ENCODE measurements at regions not wholly inside any gene's neighbourhood (a gene's known extent, or its start where the extent isn't known, plus 50 kb on each side); places are given as distances from the start of the nearest gene placed in this dataset.
A peak's percentile ranks its signal among the peaks of the same experiment; 100 is the strongest.

DNA sequence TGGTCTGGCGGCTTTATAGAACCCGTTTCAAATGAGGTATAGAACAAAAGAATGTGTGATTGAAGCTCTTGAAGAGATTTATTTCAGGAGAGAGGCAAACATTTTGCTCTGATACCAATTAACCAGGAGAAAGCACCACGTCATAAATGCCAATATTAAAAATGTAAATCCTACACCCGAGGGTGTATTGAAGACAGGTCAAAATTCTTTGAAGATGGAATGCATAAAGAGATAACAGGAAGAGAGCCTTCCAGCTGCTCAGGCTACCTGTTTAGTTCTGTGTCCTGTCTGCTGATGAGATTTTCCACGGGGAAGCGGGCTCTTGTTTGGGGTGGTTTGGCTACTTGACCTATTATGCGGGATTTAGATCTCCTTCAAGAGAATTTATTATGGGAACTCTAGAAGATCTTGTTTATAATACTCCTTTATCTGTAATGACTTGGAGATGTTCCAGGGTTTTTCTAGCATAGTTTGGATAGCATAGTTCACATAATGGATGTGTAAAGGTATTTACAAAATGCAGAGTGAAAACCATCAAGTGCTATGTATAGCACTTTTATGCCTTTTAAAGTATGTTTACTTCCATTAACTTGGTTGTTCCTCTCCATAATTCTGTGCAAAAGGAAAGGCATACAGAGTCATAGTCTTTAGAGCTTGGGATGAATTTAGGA, 204.5 kb upstream of the SPRED2 start:
- DNase-seq (ENCODE audit: low read depth in 4 of 4, low spot score in 3 of 4), result no peak

DNA sequence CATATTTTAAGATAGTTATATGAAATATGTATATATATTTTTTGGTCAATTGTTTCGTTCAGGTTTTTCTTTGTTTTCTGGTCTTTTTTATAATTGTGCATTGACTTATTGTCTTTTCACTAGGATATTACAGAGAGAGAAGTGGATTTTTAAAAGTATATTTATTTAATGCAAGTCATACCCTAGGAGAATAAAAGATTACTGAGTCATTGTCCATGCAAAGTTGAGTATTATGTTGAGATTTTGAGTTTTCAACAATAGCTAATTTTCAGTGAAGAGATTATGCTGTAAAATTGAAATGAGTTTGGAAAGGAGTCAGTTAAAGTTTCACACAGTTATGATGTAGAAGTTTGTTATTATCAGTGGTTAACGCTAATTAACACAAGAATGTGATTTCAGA, 203.6 kb upstream of the SPRED2 start:
- DNase-seq (ENCODE audit: low read depth in 4 of 4, low spot score in 3 of 4), result no peak

DNA sequence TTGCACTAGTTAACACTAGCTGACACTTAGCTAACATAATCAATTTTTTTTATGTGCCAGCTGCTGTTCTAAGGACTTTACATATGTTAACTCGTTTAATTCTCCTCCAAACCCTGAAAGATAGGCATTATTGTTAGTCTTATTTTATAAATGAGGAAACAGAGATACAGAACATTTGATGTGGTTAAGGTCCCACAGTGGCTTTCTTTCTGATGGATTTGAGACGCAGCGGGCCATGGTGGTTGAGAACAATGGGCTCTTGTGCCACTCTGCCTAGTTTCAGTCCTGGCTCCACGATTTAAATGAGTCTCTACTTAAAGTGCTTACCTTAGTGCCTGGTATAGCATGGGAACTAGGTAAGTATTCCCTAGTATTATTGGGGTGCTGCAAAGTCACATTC, 201.9 kb upstream of the SPRED2 start:
- no peak for DNase-seq (ENCODE audit: low read depth in 4 of 4, low spot score in 3 of 4)

DNA sequence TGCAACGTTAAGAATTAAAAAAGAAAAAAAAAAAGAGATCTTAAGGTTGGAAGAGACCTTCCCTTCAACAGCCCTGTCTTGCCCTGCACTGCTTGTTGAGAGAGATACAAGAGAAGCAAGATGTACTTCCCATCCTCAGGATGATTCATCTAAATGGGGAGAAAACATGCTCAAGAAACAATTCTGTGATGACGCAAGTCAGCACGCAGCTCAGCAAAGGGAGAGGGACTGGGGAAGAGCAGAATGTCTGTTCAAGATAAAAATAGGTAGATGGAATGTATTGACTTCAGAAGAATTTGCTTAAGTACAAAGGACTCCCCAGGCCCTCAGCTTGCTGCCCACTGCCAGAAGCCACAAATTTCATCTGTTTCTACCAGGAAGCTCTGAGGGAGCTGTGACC, 198.2 kb upstream of the SPRED2 start:
- DNase-seq (ENCODE audit: low read depth in 4 of 4, low spot score in 3 of 4), result no peak

DNA sequence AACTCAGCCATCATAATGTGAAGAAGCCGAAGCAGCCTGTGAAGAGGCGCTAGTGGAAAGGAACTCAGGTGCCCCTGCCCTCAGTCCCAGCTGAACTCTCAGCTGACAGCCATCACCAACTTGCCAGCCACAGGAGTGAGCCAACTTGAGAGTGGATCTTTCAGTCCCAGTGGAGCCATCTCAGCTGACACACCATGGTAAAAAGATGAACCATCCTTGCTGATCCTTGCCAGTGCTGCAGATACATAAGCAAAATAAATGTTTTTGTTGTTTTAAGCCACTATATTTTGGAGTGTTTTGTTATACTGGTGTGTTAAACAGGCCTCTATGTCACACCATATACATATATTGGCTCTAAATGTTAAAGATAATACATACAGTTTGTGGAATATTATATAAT, 195.8 kb upstream of the SPRED2 start:
- DNase-seq (ENCODE audit: low read depth in 4 of 4, low spot score in 3 of 4), result no peak

DNA sequence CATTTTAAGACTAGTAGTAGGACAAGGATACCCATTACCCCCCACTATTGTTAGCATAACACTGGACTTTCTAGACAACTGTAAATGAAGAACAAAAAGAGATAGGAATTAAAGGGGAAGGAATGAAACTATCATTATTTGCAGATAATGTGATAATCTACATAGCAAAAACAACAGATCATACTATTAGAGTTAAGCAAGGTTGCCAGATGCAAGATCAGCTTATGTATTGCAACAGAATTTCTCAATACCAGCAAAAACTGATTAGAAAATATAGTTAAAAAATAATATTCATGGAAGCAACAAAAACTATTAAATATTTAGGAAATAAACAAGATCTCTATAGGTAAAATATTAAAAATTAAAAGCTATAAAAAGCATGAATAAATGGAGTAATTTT, 194.4 kb upstream of the SPRED2 start:
- DNase-seq (ENCODE audit: low read depth in 4 of 4, low spot score in 3 of 4), result no peak

DNA sequence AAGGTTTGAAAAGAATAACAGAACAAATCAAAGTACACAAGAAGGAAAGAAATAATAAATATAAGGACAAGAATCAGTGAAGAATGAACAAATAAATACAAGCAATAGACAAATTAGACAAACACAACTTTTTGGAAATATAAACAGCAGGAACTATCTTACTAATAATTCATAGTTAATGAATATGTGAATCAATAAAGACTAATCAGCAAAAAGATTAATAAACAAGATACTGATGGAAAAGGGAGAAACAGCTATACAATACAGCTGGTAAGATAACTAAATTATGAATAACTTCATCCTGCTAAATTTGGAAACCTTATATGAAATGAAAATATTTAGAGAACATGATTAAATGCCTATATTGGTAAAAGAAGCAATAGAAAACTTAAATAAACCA, 193.6 kb upstream of the SPRED2 start:
- no peak for DNase-seq (ENCODE audit: low read depth in 4 of 4, low spot score in 3 of 4)

DNA sequence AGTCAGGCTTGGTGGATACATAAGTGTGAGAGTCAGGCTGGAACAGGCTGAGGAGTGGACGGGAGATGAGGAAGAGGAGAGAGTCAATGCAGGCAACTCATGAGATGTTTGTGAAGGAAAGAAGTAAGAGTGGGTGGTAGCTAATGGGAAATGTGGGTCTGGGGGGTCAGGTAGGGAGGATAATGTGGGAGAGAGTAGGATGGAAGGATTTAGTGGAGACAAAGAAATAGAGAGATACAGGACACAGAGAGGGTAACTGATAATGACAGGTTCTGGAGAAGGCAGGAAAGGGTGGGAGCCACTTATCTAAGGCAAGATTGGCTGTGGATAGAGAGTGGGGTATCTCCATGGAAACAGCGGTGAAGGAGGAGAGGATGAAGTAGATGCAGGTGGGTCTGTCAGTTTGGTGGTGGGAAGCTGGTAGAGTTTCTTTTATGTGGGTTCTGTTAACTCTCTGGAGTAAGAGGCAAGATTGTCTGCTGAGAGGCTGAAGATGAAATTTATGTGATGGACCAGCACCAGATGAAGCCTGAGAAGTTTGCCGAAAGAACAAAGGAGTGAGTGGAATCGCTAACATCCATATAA, 190.6 kb upstream of the SPRED2 start:
- DNase-seq (ENCODE audit: low read depth in 4 of 4, low spot score in 3 of 4), result no peak

DNA sequence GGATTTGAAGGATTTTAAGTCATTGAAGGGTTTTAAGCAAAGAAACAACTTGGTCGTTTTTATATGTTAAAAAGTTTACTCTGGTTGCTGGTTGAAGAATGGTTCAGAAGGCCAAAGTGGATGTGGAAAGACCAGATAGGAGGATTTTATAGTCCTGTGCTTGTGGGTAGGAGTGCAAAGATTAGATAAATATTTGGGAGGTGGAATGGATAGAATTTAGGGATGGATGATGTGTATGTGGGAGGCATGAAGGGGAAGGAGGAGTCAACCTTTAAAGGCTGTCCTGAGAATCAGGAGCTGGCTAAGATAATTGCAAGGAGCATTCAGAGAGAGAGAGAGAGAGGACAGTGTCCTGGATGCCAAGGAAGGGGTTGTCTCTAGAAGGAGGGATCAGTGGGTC, 190.1 kb upstream of the SPRED2 start:
- no peak for DNase-seq (ENCODE audit: low read depth in 4 of 4, low spot score in 3 of 4)

DNA sequence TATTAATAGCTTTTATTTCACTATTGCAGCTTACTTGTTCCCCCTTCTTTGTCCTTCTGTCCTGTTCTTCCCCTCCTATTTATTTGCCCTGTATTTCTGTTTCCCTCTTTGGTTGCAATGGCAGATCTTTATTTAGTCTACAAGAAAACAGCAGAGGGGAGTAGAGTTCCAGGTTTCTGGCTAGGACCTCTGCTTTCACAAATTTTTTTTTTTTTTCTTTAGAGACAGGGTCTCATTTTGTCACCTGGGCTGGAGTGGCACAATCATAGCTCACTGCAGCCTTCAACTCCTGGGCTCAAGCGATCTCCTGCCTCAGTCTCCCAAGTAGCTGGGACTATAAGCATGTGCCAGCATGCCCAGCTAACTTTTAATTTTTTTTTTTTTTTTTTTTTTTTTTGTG, 188.1 kb upstream of the SPRED2 start:
- no peak for DNase-seq (ENCODE audit: low read depth in 4 of 4, low spot score in 3 of 4)

DNA sequence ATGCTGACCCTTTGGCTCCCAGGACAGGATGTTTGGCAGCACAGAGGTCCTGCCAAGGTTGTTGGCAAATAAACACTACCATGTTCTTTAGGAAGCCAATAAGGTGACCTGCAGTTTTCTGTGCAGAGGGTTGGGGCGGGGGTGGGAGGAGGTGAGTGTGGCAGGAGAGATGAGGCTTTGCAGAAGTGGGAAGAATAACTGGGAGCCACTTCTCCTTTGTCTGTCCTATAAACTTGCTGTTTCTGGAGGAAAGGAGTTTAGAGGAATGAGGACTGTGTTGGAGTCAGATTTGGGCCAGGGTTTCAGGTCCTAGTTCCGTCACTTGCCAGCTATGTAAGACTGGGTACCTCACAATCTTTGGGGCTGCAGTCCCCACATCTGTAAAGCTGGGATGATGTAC, 187.6 kb upstream of the SPRED2 start:
- no peak for DNase-seq (ENCODE audit: low read depth in 4 of 4, low spot score in 3 of 4)

DNA sequence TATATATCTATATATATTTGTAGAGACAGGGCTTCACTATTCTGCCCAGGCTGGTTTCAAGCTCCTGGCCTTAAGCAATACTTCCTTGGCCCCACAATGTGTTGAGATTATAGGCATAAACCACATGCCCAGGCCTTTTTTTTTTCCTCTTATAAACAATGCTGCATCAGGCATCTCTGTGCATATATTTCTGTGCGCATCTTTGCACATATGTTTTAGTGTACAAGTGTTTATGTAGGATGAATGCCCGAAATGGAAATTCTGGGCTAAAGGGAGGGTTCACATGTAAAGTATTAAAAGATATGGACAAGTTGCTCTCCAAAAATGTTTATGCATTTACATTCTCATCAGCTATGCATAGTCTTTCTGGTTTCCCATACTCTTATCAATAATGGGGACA, 183.2 kb upstream of the SPRED2 start:
- DNase-seq (ENCODE audit: low read depth in 4 of 4, low spot score in 3 of 4), result no peak

DNA sequence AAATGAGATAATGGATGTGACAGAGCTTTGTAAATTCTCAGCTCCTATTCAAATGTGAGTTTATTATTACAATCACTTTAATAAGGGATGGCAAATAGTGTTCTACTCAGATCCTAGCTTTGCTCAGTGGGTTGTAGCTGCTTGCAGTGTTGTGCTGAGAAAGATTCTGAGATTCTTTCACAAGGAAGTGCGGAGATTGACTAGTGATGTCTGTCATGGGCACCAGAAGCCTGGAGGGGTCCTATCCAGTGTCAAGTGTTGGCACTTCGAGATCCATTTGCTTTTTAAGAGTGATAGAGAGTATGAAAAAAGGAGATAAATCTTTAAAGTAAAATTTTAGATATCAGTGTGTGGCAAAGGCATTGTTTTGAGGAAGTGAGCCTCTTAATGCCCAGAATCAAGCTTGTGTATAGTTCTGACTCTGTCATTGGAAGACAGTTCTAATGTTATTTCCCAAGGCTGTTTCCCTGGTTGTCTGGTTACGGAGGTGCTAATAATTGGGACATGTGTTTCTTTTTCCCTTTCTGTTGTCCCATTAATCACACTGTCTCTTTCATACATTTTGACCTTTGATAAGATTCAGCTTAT, 181.7 kb upstream of the SPRED2 start:
- no peak for DNase-seq (ENCODE audit: low read depth in 4 of 4, low spot score in 3 of 4)

DNA sequence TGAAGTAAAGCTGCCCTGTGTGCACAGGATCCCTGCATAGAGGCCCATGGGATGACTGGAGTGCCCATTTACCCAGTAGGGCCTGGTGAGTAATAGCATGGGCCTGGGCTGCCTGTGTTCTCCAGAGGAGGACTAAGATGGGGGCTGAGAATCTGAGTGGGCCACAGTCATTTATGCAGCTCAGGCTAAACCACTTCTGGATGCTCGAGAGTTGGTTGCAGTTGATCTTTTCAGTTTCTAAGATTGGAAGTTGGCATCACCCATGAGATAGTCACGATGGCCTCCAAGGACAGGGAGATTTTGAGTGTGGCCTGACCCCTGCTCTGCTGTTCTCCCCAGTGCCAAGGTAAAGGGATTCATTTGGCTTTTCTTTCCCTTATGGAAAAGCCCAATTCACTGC, 179.1 kb upstream of the SPRED2 start:
- DNase-seq (ENCODE audit: low read depth in 4 of 4, low spot score in 3 of 4), result no peak

DNA sequence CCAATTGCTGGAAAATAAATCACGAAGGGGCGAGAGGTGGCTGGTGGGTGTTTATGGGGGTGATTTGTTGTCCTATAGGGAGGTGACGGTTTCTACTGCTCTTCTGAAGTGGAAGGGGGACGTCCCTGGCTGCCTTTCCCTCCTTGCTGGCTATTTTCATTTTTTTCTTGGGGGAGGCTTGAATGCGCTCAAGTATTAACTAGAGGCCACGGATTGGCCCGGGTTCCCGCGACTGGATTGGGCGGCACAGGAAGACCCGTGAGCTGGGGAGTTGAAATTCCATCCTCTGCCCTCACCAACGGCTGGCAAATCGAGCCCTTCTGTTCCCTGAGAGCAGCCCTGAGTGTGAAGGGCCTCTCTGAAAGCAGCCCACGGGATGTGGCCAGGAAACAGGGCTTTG, 176.5 kb upstream of the SPRED2 start:
- no peak for DNase-seq (ENCODE audit: low read depth in 4 of 4, low spot score in 3 of 4)

DNA sequence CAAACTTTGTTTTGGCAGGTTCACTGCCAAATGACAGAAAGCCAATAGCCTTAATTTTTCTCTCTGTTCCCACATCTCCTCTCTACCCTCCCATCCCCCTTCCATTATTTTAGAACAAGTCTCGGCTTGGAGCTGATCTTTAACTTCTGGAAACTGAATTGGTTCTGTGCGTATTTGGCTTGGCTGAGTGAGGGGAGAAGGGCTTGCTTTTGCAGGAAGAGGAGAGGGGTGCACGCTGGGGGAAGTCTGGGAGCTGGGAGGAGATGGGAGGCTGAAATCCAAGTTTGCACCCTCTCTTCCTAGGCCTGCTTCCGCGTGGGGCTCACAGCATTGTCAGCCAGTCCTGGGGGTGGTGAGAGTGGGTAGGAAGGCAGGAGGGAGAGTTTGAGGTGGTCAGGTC, 176.1 kb upstream of the SPRED2 start:
- peak in 2 of 4 donors; percentile 28 to 29 for DNase-seq (ENCODE audit: low read depth in 4 of 4, low spot score in 3 of 4)

DNA sequence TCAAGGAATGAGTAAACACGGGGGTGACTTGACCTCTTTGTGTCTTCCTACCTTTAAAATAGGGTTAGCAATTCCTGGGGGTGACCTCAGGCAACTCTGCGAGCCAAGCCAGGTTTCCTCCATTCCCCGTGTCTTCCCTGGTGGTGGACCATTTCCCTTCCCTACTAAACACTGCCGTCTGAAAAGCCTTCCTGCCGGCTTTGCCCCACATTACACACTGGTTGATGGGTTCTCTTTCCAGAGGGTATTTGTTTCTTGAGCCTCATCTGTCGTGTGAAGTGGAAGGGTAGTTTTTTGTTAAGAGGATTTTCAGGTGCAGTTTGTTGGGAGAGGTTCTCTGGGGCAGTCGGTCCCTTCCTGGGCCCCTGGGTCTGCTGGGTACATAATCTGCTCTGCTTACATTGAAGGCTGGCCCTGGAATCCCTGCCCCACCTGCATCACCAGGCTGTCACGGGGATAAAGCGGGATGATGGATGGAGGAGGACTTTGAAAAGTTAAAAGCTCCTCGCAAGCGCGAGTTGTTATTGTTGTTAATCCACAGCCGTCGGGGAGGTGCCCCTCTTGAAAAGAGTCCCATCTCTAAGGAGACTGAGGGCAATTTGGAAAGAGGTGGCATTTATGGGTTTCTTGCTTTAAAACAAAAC, 175.4 kb upstream of the SPRED2 start:
- DNase-seq (ENCODE audit: low read depth in 4 of 4, low spot score in 3 of 4), result no peak

DNA sequence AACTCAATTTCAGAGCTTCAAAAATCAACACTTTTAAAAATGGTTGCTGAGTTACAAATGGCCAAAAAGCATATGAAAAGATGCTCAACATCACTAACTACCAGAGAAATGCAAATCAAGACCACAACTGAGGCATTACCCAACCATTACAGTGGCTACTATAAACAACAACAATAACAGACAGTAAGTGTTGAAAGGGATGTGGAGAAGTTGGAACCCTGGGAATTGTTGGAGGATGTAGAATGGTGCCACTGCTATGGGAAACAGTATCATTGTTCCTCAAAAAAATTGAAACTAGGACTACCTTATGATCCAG, 173.3 kb upstream of the SPRED2 start:
- no peak for DNase-seq (ENCODE audit: low read depth in 4 of 4, low spot score in 3 of 4)

DNA sequence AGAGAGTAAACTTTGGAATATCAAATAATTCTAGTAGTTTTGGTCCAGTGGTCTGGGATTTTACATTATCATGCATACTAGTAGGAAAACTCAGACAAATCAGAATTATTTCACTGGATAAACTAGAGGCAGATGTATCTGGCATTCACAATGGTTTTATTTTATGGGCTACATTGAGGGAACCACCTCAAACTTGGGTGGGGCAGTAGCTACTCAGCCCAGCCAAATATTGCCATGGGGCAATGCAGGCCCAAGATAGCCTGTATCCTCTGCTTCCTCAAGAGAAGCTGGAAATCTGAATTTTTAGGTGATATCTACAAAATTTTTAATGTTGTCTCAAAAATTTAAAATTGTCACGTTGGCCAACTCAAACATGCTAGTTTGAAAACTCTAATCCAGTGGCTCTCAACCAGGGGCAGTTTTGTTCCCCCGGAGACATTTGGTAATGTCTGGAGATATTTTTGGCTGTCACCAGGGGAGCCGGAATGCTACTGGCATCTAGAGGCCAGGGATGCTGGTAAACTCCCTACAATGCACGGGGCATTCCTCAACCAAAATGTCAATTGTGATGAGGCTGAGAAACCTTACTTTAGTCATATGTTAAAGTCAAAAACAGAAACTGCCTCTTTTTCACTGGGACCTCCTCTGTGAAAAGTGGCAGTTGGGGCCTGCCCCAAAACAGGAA, 172.8 kb upstream of the SPRED2 start:
- DNase-seq (ENCODE audit: low read depth in 4 of 4, low spot score in 3 of 4), result no peak

DNA sequence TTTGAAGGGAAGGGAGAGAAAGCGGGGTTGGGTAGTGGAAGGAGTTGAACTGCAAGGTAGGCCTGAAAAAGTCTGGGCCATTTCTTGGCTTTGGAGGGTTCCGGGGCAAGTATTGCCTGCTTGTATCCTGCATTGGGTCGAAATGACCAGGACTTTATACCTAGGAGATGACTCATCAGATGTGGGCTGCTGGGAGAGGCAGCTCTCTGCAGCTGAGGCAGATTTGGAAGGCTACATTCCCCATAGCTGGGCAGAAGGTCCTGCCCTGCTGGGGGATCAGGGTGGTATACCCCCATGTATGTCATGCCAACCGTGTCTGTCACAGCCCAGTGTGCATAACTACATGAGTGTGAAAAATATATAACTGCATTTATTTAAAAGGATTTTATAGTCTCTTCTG, 171.8 kb upstream of the SPRED2 start:
- no peak for DNase-seq (ENCODE audit: low read depth in 4 of 4, low spot score in 3 of 4)

DNA sequence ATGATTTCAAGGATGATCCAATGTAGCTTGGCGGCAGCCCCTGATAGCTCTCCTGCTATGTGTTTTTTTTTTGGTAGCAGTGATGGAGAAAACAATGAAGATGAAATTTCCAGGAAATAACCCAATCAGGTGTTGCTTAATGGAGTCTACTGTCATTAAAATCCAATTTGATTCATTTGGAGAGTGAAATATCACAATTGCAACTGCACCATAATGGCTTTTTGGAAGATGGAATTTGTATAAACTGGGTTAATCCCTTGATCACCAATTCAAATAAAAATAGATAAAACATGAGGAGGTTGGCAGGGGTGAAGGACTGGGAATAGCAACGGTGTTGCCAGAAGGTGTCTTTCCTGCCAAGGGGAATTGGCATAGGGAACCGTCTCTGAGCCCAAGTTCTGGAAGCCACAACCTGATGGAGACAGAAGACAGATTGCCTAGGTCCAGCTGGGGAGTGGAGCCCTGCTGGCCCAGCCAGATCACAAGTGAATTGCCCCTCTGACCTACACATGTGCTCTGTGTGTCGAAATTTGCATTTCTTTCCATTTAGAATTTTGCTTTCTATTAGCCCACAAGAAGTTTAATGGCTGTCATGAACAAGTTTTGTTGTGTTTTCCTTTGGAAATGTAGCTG, 170.3 kb upstream of the SPRED2 start:
- no peak for DNase-seq (ENCODE audit: low read depth in 4 of 4, low spot score in 3 of 4)
